Vagina (tissue), 2 donors: ENCODE measurements at regions not wholly inside any gene's neighbourhood (a gene's known extent, or its start where the extent isn't known, plus 50 kb on each side); places are given as distances from the start of the nearest gene placed in this dataset.

Experiments
- CTCF ChIP-seq, 3 experiments: fragments of 450-650 bp in 2 of 3; fragments of 200-600 bp in 1 of 3; sonication (generic) in 1 of 3; IDR thresholded peaks; one replicate each; pipeline ENCODE4 v1.5.1; 2017 to 2019; ENCODE audit warnings: antibody characterized with exemption in 3 of 3, mild to moderate bottlenecking in 2 of 3, moderate library complexity in 2 of 3
- POLR2A ChIP-seq, 2 donors: fragments of 450-650 bp; IDR thresholded peaks; one replicate each; pipeline ENCODE4 v1.6.1; 2017; ENCODE audit warnings: antibody characterized with exemption in 2 of 2, mild to moderate bottlenecking in 2 of 2, moderate library complexity in 2 of 2
- POLR2AphosphoS5 ChIP-seq, 2 donors: sonication (generic); formaldehyde crosslinking; IDR thresholded peaks; one replicate each; pipeline ENCODE4 v1.9.0; 2017; ENCODE audit warnings: antibody characterized with exemption in 2 of 2, mild to moderate bottlenecking in 2 of 2, low read depth in 1 of 2; ENCODE audit not compliant: insufficient read depth in 1 of 2

GRCh38 chr2:57199663-57200062, 846.9 kb upstream of the VRK2 start:
- no peak for TF ChIP-seq CTCF (IDR thresholded peaks at IDR 0.05)
- no peak for TF ChIP-seq POLR2A (IDR thresholded peaks at IDR 0.05)
- TF ChIP-seq POLR2AphosphoS5 (IDR thresholded peaks at IDR 0.05; ENCODE audit: insufficient read depth in 1 of 2, low read depth in 1 of 2), result no peak
